ENCODE measurements at regions not wholly inside any gene's neighbourhood (a gene's known extent, or its start where the extent isn't known, plus 50 kb on each side); places are given as distances from the start of the nearest gene placed in this dataset.

DNA sequence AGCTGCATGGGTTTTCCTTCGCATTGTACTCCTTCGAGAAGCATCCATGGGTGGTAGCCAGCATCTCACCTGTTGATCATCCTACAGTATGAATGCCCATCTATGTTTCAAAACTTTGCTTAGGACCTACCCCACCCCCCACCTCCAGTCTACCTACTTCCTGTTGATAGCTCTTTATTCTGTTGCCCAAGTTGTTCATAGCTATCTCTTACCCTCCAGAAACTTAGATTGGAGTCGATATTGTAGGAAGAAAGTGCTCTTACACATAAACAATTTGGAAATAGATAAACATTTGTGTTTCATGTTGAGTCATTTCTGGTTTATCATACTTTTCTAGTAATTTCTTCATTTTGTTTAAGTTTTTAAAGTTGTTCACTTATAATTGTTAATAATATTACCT is 90.1 kb downstream of the FAS start:
- Mint-ChIP-seq H3K27me3 (ENCODE audit: insufficient read depth) (no peaks in the 10 kb centered on the region), H3K9me3 (no peaks in the 10 kb centered on the region), H3K4me1 (no peaks in the 10 kb centered on the region), H3K4me3 (no peak overlapping the region), H3K27ac (no peak overlapping the region), H3K36me3 (ENCODE audit: low read depth) (no peaks in the 10 kb centered on the region)
- Histone ChIP-seq H3K9ac (ENCODE audit: extremely low read depth, low read length, poor library complexity, severe bottlenecking) (no peak overlapping the region), H3K27me3 (ENCODE audit: control insufficient read depth, insufficient read depth, low read length, poor library complexity, severe bottlenecking) (no peaks in the 10 kb centered on the region), H3K27ac (ENCODE audit: low read depth, low read length) (no peak overlapping the region), H3K9me3 (ENCODE audit: control insufficient read depth, low read length) (no peaks in the 10 kb centered on the region), H3K4me1 (ENCODE audit: control insufficient read depth, insufficient read depth, low read length) (no peaks in the 10 kb centered on the region), H3K36me3 (ENCODE audit: control insufficient read depth, insufficient read depth, low read length) (no peaks in the 10 kb centered on the region), H3K4me3 (ENCODE audit: low read length) (no peak overlapping the region)
- 97 to 100% methylated on average over 2 of the region's 3 CpGs for WGBS, 2 experiments (ENCODE audit: insufficient coverage in 1 of 2, insufficient read length in 1 of 2)
- no peak for DNase-seq
- TF ChIP-seq, protein P1, sequence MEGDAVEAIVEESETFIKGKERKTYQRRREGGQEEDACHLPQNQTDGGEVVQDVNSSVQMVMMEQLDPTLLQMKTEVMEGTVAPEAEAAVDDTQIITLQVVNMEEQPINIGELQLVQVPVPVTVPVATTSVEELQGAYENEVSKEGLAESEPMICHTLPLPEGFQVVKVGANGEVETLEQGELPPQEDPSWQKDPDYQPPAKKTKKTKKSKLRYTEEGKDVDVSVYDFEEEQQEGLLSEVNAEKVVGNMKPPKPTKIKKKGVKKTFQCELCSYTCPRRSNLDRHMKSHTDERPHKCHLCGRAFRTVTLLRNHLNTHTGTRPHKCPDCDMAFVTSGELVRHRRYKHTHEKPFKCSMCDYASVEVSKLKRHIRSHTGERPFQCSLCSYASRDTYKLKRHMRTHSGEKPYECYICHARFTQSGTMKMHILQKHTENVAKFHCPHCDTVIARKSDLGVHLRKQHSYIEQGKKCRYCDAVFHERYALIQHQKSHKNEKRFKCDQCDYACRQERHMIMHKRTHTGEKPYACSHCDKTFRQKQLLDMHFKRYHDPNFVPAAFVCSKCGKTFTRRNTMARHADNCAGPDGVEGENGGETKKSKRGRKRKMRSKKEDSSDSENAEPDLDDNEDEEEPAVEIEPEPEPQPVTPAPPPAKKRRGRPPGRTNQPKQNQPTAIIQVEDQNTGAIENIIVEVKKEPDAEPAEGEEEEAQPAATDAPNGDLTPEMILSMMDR (conservative IDR thresholded peaks at IDR 0.05) = no peak

DNA sequence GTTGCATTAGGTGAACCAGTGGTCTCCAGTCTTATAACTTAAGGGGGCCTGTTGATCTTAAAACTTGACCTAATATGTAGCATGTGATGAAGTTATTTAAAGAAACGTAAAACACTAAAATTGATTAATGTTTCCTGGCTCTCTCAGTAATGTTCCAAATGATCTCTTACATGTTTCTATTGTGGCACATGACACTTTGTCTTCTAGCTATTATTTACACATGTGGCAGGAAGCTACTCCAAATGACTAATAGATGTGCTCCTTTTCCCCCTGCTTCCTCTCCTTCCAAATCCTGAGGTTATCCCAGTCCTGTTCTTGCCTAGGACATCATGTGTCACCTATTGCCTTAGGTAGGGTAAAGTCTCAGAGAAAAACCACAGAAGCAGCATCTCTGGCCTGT is 89.4 kb downstream of the FAS start:
- WGBS, 2 experiments (ENCODE audit: insufficient coverage in 1 of 2, insufficient read length in 1 of 2) = 89 to 92% methylated on average over 1 of the region's 1 CpG
- Mint-ChIP-seq H3K4me1 (no peaks in the 10 kb centered on the region), H3K9me3 (no peaks in the 10 kb centered on the region), H3K27ac (no peak overlapping the region), H3K4me3 (no peak overlapping the region), H3K36me3 (ENCODE audit: low read depth) (no peaks in the 10 kb centered on the region), H3K27me3 (ENCODE audit: insufficient read depth) (no peaks in the 10 kb centered on the region)
- Histone ChIP-seq H3K4me3 (ENCODE audit: low read length) (no peak overlapping the region), H3K27me3 (ENCODE audit: control insufficient read depth, insufficient read depth, low read length, poor library complexity, severe bottlenecking) (no peaks in the 10 kb centered on the region), H3K9me3 (ENCODE audit: control insufficient read depth, low read length) (no peaks in the 10 kb centered on the region), H3K36me3 (ENCODE audit: control insufficient read depth, insufficient read depth, low read length) (no peaks in the 10 kb centered on the region), H3K27ac (ENCODE audit: low read depth, low read length) (no peak overlapping the region), H3K9ac (ENCODE audit: extremely low read depth, low read length, poor library complexity, severe bottlenecking) (no peak overlapping the region), H3K4me1 (ENCODE audit: control insufficient read depth, insufficient read depth, low read length) (no peaks in the 10 kb centered on the region)
- TF ChIP-seq, protein P1 (conservative IDR thresholded peaks at IDR 0.05) = no peak
- no peak for DNase-seq

DNA sequence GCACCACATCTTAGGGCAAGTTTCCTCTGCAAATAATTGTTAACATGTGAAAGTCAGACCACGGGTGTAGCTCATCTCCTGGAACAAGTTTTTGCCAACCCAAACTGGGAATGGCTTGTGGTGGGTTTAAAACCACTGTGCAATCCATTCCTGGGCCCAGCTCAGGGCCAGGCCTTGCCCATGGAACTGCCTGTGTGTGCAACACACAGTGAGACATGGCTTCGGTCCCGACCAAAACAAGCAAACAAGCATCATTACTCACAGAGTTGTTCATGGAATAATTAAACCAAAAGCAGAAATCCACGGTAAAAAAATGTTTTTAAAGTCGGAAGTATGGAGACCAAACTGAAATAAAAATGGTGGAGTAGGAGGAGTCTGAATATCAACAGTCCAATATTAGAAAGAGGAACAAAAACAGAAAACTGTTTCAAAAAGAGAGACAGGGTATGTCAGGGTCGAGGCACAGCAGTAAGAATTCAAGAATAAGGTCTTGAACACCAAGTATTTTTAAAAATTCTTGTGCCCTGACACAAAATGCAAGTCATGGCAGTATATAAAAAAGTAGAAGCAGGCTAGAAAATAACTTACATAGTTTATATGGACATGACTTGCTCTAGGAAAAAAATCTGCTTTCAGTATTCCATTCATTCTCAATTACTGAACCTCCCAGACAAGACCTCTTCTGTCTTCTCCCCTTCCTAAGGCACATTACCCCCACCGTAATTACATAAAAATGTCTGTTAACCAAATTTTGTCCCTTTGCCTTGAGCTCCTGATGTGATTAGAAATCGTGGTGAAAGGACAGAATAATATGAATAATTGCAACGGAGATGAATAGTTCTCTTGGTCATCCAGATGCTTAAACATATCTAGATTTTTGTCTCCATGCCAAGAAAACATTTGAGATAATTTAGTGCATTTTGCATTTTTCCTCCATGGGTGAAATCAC is 88.4 kb downstream of the FAS start:
- 80 to 93% methylated on average over 2 to 9 of the region's 9 CpGs for WGBS, 2 experiments (ENCODE audit: insufficient coverage in 1 of 2, insufficient read length in 1 of 2)
- no peak overlapping the region for H3K9ac ChIP-seq (ENCODE audit: extremely low read depth, low read length, poor library complexity, severe bottlenecking)
- H3K9me3 Mint-ChIP-seq = no peaks in the 10 kb centered on the region
- H3K4me1 ChIP-seq (ENCODE audit: control insufficient read depth, insufficient read depth, low read length) = no peaks in the 10 kb centered on the region
- no peaks in the 10 kb centered on the region for H3K27me3 ChIP-seq (ENCODE audit: control insufficient read depth, insufficient read depth, low read length, poor library complexity, severe bottlenecking)
- no peaks in the 10 kb centered on the region for H3K36me3 Mint-ChIP-seq (ENCODE audit: low read depth)
- no peak overlapping the region for H3K4me3 ChIP-seq (ENCODE audit: low read length)
- no peak overlapping the region for H3K27ac Mint-ChIP-seq
- H3K9me3 ChIP-seq (ENCODE audit: control insufficient read depth, low read length) = no peaks in the 10 kb centered on the region
- no peak overlapping the region for H3K4me3 Mint-ChIP-seq
- H3K27ac ChIP-seq (ENCODE audit: low read depth, low read length) = no peak overlapping the region
- no peak for DNase-seq
- no peaks in the 10 kb centered on the region for H3K36me3 ChIP-seq (ENCODE audit: control insufficient read depth, insufficient read depth, low read length)
- TF ChIP-seq, protein P1 (conservative IDR thresholded peaks at IDR 0.05) = no peak
- H3K27me3 Mint-ChIP-seq (ENCODE audit: insufficient read depth) = no peaks in the 10 kb centered on the region
- H3K4me1 Mint-ChIP-seq = no peaks in the 10 kb centered on the region

Measured in endodermal cell (in vitro differentiated cells).